Stomach (tissue), 4 donors: ENCODE measurements at regions not wholly inside any gene's neighbourhood (a gene's known extent, or its start where the extent isn't known, plus 50 kb on each side); places are given as distances from the start of the nearest gene placed in this dataset.

ENCODE experiments used
- POLR2A ChIP-seq, 4 donors: fragments of 450-650 bp; IDR thresholded peaks; one replicate each; pipeline ENCODE4 v1.6.1; 2016; ENCODE audit warnings: antibody characterized with exemption in 4 of 4, control low read depth in 2 of 4, mild to moderate bottlenecking in 1 of 4, moderate library complexity in 1 of 4
- TF ChIP-seq, protein P1 (sequence below), 7 experiments: fragments of 450-650 bp in 4 of 7; fragments of 200-600 bp in 3 of 7; sonication (generic) in 3 of 7; IDR thresholded peaks; one replicate each; pipeline ENCODE4 v1.5.1; 2016 to 2019; ENCODE audit warnings: antibody characterized with exemption in 7 of 7, control low read depth in 2 of 7, mild to moderate bottlenecking in 1 of 7

DNA sequence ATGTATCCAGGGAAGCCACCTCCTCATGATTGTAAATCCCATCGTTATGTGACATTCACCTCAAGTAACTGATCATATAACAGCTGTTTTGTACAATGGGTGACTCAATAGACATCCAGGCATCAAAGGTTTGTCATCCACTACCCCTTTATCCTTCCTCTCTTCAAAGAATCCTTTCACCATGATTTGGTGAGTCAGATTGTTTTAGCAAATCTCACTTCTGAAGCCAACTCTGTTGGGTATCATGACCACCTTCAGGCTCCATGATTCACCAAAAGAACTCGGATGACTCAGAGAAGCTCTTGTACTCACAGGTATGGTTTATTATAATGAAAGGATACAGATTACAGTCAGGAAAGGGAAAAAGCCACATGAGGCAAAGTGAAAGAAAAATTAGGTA lies 132.1 kb downstream of the PWWP3B start:
- no peak for TF ChIP-seq POLR2A (IDR thresholded peaks at IDR 0.05)
- TF ChIP-seq, protein P1, sequence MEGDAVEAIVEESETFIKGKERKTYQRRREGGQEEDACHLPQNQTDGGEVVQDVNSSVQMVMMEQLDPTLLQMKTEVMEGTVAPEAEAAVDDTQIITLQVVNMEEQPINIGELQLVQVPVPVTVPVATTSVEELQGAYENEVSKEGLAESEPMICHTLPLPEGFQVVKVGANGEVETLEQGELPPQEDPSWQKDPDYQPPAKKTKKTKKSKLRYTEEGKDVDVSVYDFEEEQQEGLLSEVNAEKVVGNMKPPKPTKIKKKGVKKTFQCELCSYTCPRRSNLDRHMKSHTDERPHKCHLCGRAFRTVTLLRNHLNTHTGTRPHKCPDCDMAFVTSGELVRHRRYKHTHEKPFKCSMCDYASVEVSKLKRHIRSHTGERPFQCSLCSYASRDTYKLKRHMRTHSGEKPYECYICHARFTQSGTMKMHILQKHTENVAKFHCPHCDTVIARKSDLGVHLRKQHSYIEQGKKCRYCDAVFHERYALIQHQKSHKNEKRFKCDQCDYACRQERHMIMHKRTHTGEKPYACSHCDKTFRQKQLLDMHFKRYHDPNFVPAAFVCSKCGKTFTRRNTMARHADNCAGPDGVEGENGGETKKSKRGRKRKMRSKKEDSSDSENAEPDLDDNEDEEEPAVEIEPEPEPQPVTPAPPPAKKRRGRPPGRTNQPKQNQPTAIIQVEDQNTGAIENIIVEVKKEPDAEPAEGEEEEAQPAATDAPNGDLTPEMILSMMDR (IDR thresholded peaks at IDR 0.05), result no peak
